Epidermal melanocyte (primary cell): ENCODE measurements at regions not wholly inside any gene's neighbourhood (a gene's known extent, or its start where the extent isn't known, plus 50 kb on each side); places are given as distances from the start of the nearest gene placed in this dataset.

ENCODE experiments used
- DNase-seq: peaks from one replicate; pipeline ENCODE4 v3.0.0; 2011; ENCODE audit warnings: low spot score; ENCODE audit not compliant: insufficient read length

DNA sequence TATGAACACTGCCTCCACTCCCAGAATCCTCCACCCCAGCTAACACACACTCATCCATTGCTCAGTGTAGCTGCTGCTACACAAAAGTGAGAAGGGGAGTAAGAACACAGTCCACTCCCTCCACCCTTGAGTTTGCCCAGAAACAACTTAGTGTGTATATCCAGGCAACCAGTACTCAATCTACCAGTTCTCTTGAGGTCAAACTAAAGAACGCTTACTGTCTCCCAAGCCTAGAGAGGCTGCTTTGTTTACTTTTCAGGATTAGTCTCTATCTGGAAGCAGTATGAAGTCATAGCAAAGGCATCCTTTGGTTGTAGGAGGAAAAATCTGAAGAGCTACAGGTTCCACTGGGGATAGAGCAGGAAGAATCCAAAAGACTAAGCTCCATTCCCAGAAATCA, 296.3 kb downstream of the KCNN2 start:
- DNase-seq: no peak

DNA sequence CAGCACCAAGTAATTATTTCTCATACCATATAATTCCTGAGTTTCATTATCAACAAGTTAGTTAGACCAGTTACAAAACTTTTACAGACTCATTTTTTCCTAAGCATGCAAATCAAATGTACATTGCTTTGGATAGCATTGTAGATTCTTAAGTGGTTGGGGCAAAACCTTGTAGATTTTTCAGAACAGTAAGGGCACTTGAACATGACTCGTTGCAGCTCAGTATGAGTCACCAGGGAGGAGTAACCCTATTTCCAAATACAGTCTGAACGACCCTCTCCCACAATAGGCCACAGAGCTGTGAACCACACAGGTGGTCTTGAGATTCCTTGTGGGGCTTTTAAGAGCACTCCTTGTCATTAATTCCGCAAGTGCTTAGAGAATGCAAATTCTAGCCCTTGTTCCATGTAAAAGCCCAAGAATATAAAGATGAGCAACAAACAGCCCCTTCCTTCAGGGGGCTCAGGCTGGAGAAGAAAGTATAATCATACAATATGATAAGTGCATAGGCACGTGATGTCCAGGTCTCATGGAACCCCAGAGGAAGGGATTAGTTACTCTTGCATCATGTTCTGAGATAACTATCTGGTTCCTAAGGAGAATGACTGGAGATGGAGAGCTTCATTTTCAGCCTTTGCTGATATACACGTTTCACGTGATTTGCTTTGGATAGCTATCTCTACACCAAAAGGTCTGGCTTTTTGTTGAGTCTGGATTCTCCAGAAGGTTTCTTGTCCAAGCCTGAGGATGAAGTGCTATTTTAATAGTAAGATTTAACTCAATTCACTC, 295.7 kb downstream of the KCNN2 start:
- DNase-seq: no peak

- no peak for DNase-seq
Observed at GRCh38 chr5:114649878-114650277, 288.0 kb downstream of the KCNN2 start.

- DNase-seq: no peak
Observed at GRCh38 chr5:114648940-114649339, 287.1 kb downstream of the KCNN2 start.

DNA sequence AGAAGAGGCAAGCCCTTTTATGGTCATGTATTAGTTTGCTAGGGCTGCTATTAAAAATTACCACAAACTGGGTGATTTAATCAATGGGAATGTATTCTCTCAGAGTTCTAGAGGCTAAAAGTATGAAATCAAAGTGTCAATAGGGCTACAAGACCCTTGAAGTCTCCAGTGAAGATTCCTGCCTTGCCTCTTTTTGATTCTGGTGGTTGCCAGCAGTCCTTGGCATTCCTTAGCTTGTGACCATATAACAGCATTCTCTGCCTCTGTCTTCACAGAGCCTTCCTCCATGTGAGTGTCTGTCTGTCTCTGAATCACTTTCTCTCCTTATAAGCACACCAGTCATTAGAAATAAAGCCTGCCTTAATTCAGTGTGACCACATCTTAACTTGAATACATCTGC, 282.7 kb downstream of the KCNN2 start:
- no peak for DNase-seq

GRCh38 chr5:114636271-114636670, 274.4 kb downstream of the KCNN2 start:
- DNase-seq: no peak

DNA sequence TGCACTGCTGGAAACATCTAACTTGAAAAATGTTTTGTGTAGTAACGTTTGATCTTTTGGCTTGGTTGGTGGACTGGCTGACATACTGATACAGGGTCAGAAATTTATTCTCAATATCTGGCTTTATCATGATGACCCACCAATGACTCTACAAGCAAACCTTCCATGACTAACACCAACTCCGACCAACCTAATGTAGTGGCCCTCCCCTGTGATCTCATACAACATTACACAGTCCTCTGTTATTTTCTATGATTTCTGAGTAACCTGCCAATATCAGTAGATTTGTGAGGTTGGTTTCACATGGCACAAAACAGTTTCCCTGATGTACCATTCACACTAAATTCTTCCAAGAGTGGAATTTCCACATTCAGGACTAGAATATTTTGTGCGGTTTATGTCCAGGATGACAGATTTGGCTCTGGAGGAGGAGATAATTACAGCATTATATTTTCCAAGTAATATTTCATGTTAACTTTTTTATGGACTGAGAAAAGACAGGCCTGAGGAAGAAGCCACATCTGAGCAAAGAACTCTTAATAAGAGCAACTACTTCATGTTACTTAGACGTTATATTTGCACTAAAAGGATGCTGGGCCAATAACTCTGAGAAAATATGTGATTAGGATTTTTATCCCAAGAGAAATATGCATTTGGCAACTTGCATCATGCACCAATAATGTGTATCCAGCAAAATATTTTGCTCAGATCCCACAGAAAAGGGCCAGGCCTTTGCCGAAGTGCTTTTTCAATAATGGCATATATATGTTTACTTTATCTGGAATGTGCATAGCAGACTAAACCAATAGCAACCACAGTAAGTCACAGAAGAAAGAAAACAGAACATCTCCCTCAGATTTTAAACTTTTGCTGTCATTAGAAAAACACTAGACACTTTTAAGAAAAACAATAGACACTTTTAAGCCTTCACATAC, 273.4 kb downstream of the KCNN2 start:
- no peak for DNase-seq

DNA sequence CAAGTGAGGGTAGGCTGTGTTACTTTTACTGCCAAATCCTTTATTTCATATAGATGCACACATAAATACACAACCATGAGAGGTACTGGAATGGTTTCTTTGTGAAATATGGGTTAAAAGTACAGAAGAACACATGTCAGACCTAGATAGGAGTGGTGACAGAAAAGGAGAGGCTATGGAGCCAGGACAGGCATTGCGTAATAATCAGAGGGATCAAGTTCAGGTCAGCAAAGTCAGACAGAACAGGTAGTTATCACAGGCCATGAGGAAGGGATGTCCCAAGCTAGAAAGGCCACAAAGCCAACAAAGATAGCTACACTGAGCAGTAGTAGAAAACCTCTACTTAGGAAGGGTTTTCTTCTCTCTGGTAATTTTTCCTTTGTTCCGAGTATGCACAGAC, 272.6 kb downstream of the KCNN2 start:
- DNase-seq: no peak

- DNase-seq: no peak
Observed at GRCh38 chr5:114612406-114612805, 250.5 kb downstream of the KCNN2 start.

DNA sequence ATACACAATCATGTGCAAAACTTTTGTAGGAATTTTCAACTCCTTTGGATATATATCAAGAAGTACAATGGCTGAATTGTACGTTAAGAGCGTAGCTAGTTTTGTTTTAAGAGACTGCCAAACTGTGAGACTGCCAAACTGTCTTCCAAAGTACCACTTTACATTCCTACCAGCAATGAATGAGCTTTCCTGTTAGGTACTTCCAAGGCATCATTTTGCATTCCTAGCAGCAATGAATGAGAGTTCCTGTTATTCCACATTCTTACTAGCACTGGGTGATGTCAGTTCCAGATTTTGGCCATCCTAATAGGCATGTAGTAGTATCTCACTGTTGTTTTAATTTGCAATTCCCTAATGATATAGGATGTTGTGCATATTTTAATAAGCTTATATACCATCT, 219.3 kb downstream of the KCNN2 start:
- DNase-seq: no peak

DNA sequence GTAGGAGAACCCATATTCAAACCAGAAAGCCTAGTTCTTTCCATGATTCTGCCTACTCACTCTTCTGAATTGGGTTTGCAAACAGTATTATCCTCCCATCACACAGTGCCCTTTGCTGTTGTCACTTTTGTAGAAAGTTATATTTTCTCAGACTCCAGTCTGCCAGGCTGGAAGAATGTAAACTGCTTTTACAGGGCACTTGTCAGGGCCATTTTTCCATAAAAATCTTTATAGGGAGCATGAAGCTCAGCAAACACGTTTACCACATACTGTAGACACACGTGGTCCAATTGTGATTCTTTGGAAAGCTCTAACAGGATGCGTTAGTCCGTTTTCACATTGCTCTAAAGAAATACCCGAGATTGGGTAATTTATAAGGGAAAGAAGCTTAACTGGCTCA, 204.0 kb downstream of the KCNN2 start:
- no peak for DNase-seq

GRCh38 chr5:114565139-114565538, 203.3 kb downstream of the KCNN2 start:
- no peak for DNase-seq

DNA sequence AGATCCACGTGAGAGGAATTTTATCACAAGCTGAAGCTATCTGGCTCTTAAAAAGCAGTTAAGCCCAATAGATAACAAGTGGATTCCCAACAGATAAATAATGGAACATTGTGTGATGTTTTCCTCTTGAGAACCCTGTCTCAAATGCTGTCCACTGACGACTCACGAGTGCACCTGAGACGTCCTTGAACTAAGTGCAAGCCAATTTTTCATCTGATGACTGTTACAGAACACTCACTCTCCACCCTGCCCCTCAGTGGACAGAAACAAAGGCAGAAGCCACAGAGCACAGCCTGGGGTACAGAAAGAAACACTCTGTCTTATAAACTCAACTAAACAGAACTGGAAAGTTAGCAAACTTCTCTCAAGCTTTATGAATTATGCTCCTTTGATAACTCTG, 199.5 kb downstream of the KCNN2 start:
- DNase-seq: no peak
